Testis (tissue), 2 donors: ENCODE measurements at regions not wholly inside any gene's neighbourhood (a gene's known extent, or its start where the extent isn't known, plus 50 kb on each side); places are given as distances from the start of the nearest gene placed in this dataset.

Experiments
- DNase-seq: peaks from one replicate; pipeline ENCODE4 v3.0.0-alpha.2; 2019
- H3K27ac ChIP-seq, 2 donors: fragments of 200-600 bp; sonication (generic); one replicate each; pipeline ENCODE4 v1.5.1; 2019
- H3K27me3 ChIP-seq: fragments of 200-600 bp; sonication (generic); one replicate; pipeline ENCODE4 v1.5.1; 2019
- H3K36me3 ChIP-seq: fragments of 200-600 bp; sonication (generic); one replicate; pipeline ENCODE4 v1.5.1; 2017; ENCODE audit warnings: low read depth; ENCODE audit errors: missing control alignments
- H3K4me1 ChIP-seq: fragments of 200-600 bp; sonication (generic); one replicate; pipeline ENCODE4 v1.5.1; 2019
- H3K4me3 ChIP-seq, 2 donors: fragments of 200-600 bp; sonication (generic); one replicate each; pipeline ENCODE4 v1.5.1; 2017 to 2019
- H3K9me3 ChIP-seq: fragments of 200-600 bp; sonication (generic); one replicate; pipeline ENCODE4 v1.5.1; 2017
- CTCF ChIP-seq, 3 experiments: fragments of 450-650 bp in 2 of 3; fragments of 200-600 bp in 1 of 3; sonication (generic) in 1 of 3; IDR thresholded peaks; one replicate each; pipeline ENCODE4 v1.5.1; 2016 to 2019; ENCODE audit warnings: antibody characterized with exemption in 3 of 3, mild to moderate bottlenecking in 2 of 3, moderate library complexity in 1 of 3
- POLR2A ChIP-seq: fragments of 450-650 bp; IDR thresholded peaks from one replicate; pipeline ENCODE4 v1.6.1; 2017; ENCODE audit warnings: antibody characterized with exemption, mild to moderate bottlenecking, moderate library complexity
- WGBS, 2 donors: methylation state at CpG; one replicate each; pipeline ENCODE4 v1.1.5; 2018; 5-methylcytosine and 5-hydroxymethylcytosine counted together
- intact Hi-C: fragments of 100-400 bp; cut with DNase I; formaldehyde crosslinking; loops from one replicate; pipeline ENCODE4 v1.15.1; 2023; ENCODE audit warnings: low total_unique reads

GRCh38 chr2:33931164-33931563 is 332.1 kb upstream of the FAM98A start:
- H3K27me3 ChIP-seq, result no peaks in the 10 kb centered on the region
- intact Hi-C loops, result no loop called here
- whole genome bisulfite sequencing, 2 donors, result 90 to 96% methylated on average over 3 of the region's 3 CpGs
- no peak for DNase-seq
- no peaks in the 10 kb centered on the region for H3K4me1 ChIP-seq
- H3K27ac ChIP-seq, result no peak overlapping the region
- TF ChIP-seq POLR2A (no peak), CTCF (IDR thresholded peaks at IDR 0.05) (no peak)
- no peak overlapping the region for H3K4me3 ChIP-seq
- no peaks in the 10 kb centered on the region for H3K9me3 ChIP-seq
- H3K36me3 ChIP-seq, result no peaks in the 10 kb centered on the region

GRCh38 chr2:33929467-33929866 is 330.4 kb upstream of the FAM98A start:
- 93 to 94% methylated on average over 4 of the region's 4 CpGs for WGBS, 2 donors
- intact Hi-C loops, result no loop called here
- TF ChIP-seq CTCF (IDR thresholded peaks at IDR 0.05) (no peak), POLR2A (no peak)
- Histone ChIP-seq H3K27ac (no peak overlapping the region), H3K36me3 (no peaks in the 10 kb centered on the region), H3K27me3 (no peaks in the 10 kb centered on the region), H3K4me3 (no peak overlapping the region), H3K9me3 (no peaks in the 10 kb centered on the region), H3K4me1 (no peaks in the 10 kb centered on the region)
- no peak for DNase-seq

- 82 to 94% methylated on average over 1 of the region's 1 CpG for WGBS, 2 donors
- Histone ChIP-seq H3K4me3 (no peak overlapping the region), H3K4me1 (no peaks in the 10 kb centered on the region), H3K27ac (no peak overlapping the region), H3K36me3 (no peaks in the 10 kb centered on the region), H3K27me3 (no peaks in the 10 kb centered on the region), H3K9me3 (no peaks in the 10 kb centered on the region)
- DNase-seq, result no peak
- intact Hi-C loops, result no loop called here
- TF ChIP-seq CTCF (IDR thresholded peaks at IDR 0.05) (no peak), POLR2A (no peak)
Measured at GRCh38 chr2:33927756-33928155, 328.7 kb upstream of the FAM98A start.

- DNase-seq, result no peak
- 57 to 59% methylated on average over 1 of the region's 1 CpG for WGBS, 2 donors
- TF ChIP-seq POLR2A, result no peak
- no peak for TF ChIP-seq CTCF (IDR thresholded peaks at IDR 0.05)
- Histone ChIP-seq H3K27me3 (no peaks in the 10 kb centered on the region), H3K4me1 (no peaks in the 10 kb centered on the region), H3K27ac (no peak overlapping the region), H3K36me3 (no peaks in the 10 kb centered on the region), H3K9me3 (no peaks in the 10 kb centered on the region), H3K4me3 (no peak overlapping the region)
- intact Hi-C loops, result no loop called here
Measured at GRCh38 chr2:33925311-33925710, 326.2 kb upstream of the FAM98A start.

- Histone ChIP-seq H3K4me3 (no peak overlapping the region), H3K4me1 (no peaks in the 10 kb centered on the region), H3K9me3 (no peaks in the 10 kb centered on the region), H3K36me3 (no peaks in the 10 kb centered on the region), H3K27ac (no peak overlapping the region), H3K27me3 (no peaks in the 10 kb centered on the region)
- intact Hi-C loops, result no loop called here
- no peak for DNase-seq
- TF ChIP-seq POLR2A (no peak), CTCF (IDR thresholded peaks at IDR 0.05) (no peak)
- WGBS, 2 donors, result 46 to 70% methylated on average over 3 of the region's 3 CpGs
Measured at GRCh38 chr2:33924586-33925169, 325.6 kb upstream of the FAM98A start.
